B cell (primary cell): ENCODE measurements at regions not wholly inside any gene's neighbourhood (a gene's known extent, or its start where the extent isn't known, plus 50 kb on each side); places are given as distances from the start of the nearest gene placed in this dataset.

Experiments
- EZH2 ChIP-seq: IDR thresholded peaks from 2 replicates; pipeline ENCODE4 v1.6.1; 2012; ENCODE audit warnings: borderline replicate concordance, low read depth, mild to moderate bottlenecking, moderate library complexity, low read length; ENCODE audit not compliant: insufficient read depth, poor library complexity, severe bottlenecking
- TF ChIP-seq, protein P1 (sequence below): fragments of 200-600 bp; IDR thresholded peaks from one replicate; pipeline ENCODE4 v1.8.0; 2022; ENCODE audit warnings: antibody characterized with exemption, mild to moderate bottlenecking

DNA sequence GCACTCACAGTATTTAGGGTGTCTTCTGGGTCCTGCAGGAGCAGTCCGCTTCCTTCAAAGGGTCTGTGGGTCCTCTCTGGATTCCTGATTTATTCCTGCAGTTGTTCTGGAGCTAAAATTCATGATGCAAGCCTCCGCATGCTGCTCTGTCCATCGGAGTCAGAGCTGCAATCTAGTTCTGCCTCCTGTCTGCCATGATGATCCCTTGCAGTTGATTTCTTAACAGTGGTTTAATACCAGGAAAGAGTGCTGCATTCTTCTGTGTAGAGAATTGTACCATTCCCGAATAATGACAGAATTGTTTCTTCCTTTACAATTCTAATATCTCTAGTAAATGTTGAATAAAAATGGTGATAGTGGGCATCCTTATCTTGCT is 72.0 kb upstream of the B3GAT2 start:
- TF ChIP-seq EZH2 = no peak
- TF ChIP-seq, protein P1, sequence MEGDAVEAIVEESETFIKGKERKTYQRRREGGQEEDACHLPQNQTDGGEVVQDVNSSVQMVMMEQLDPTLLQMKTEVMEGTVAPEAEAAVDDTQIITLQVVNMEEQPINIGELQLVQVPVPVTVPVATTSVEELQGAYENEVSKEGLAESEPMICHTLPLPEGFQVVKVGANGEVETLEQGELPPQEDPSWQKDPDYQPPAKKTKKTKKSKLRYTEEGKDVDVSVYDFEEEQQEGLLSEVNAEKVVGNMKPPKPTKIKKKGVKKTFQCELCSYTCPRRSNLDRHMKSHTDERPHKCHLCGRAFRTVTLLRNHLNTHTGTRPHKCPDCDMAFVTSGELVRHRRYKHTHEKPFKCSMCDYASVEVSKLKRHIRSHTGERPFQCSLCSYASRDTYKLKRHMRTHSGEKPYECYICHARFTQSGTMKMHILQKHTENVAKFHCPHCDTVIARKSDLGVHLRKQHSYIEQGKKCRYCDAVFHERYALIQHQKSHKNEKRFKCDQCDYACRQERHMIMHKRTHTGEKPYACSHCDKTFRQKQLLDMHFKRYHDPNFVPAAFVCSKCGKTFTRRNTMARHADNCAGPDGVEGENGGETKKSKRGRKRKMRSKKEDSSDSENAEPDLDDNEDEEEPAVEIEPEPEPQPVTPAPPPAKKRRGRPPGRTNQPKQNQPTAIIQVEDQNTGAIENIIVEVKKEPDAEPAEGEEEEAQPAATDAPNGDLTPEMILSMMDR = no peak
